B cell (primary cell): ENCODE measurements at regions not wholly inside any gene's neighbourhood (a gene's known extent, or its start where the extent isn't known, plus 50 kb on each side); places are given as distances from the start of the nearest gene placed in this dataset.

Experiments used
- ATAC-seq: fragments of 200-7000 bp; cut with Tn5 transposase; one replicate; pipeline ENCODE4 v1.10.0; 2021; ENCODE audit warnings: low read depth, mild to moderate bottlenecking, moderate number of reproducible peaks, moderate library complexity
- CTCF ChIA-PET: fragments of 350-600 bp; sonication (Branson Sonifier 250); formaldehyde crosslinking; loops from one replicate; lab custom pipeline; 2021; ENCODE audit warnings: antibody characterized with exemption, inconsistent platforms; lab: Charles Lee
- POLR2A ChIA-PET: fragments of 350-600 bp; sonication (Branson Sonifier 250); formaldehyde crosslinking; loops from one replicate; lab custom pipeline; 2021; ENCODE audit warnings: antibody characterized with exemption; lab: Charles Lee
- DNase-seq: peaks from one replicate; pipeline ENCODE4 v3.0.0; 2013
- H2AFZ ChIP-seq: 2 replicates; pipeline ENCODE4 v1.6.1; 2012; ENCODE audit warnings: mild to moderate bottlenecking, low read depth, low read length; ENCODE audit not compliant: insufficient read depth, poor library complexity, severe bottlenecking
- H3K27ac ChIP-seq, 2 donors: 1 replicate in 1 of 2; 2 replicates in 1 of 2; pipeline ENCODE4 v1.5.1; 2012 to 2013; ENCODE audit warnings: low read length in 2 of 2, mild to moderate bottlenecking in 2 of 2, moderate library complexity in 1 of 2
- H3K27me3 ChIP-seq, 4 experiments: fragments of 200-600 bp in 1 of 4; sonication (generic) in 1 of 4; replicated peaks in 1 of 4; 1 replicate in 2 of 4; 2 replicates in 2 of 4; pipeline versions ENCODE4 v1.6.1 to v1.7.0; 2013 to 2016; ENCODE audit warnings: low read length in 3 of 4, mild to moderate bottlenecking in 2 of 4, mixed read lengths in 1 of 4, moderate library complexity in 1 of 4; ENCODE audit not compliant: insufficient read depth in 4 of 4, control insufficient read depth in 3 of 4; ENCODE audit errors: control extremely low read depth in 1 of 4
- H3K36me3 ChIP-seq, 2 experiments: replicated peaks in 1 of 2; 1 replicate in 1 of 2; 2 replicates in 1 of 2; pipeline versions ENCODE4 v1.6.1 to v1.7.1; 2013; ENCODE audit warnings: low read length in 1 of 2; ENCODE audit not compliant: insufficient read depth in 2 of 2, control insufficient read depth in 1 of 2; ENCODE audit errors: control extremely low read depth in 1 of 2, extremely low read depth in 1 of 2
- H3K4me1 ChIP-seq, 2 donors: fragments of 200-600 bp in 1 of 2; sonication (generic) in 1 of 2; 1 replicate in 1 of 2; 2 replicates in 1 of 2; pipeline versions ENCODE4 v1.5.1 to v1.6.1; 2013 to 2017; ENCODE audit warnings: low read length in 2 of 2; ENCODE audit not compliant: control insufficient read depth in 2 of 2, insufficient read depth in 2 of 2
- H3K4me2 ChIP-seq: replicated peaks from 2 replicates; pipeline ENCODE3; 2012; ENCODE audit warnings: mild to moderate bottlenecking, low read depth, low read length; ENCODE audit not compliant: poor library complexity, severe bottlenecking
- H3K4me3 ChIP-seq, 5 experiments: fragments of 200-600 bp in 1 of 5; sonication (generic) in 1 of 5; 1 replicate in 3 of 5; 2 replicates in 2 of 5; pipeline versions ENCODE4 v1.5.1 to v1.7.0; 2011 to 2016; ENCODE audit warnings: low read length in 4 of 5, mild to moderate bottlenecking in 4 of 5, low read depth in 2 of 5, control low read depth in 1 of 5, moderate library complexity in 1 of 5; ENCODE audit not compliant: insufficient read depth in 1 of 5; ENCODE audit errors: control extremely low read depth in 1 of 5, extremely low read depth in 1 of 5
- H3K79me2 ChIP-seq: fragments of 200-600 bp; sonication (generic); one replicate; pipeline ENCODE4 v1.6.0; 2016; ENCODE audit warnings: low read length; ENCODE audit not compliant: control insufficient read depth, insufficient read depth
- H3K9ac ChIP-seq: fragments of 200-600 bp; sonication (generic); 2 replicates; pipeline ENCODE4 v1.6.1; 2017; ENCODE audit warnings: mild to moderate bottlenecking, low read length, moderate library complexity
- H3K9me3 ChIP-seq, 3 donors: one replicate each; pipeline versions ENCODE4 v1.6.1 to v1.7.1; 2013; ENCODE audit warnings: low read length in 2 of 3; ENCODE audit not compliant: control insufficient read depth in 2 of 3, insufficient read depth in 1 of 3; ENCODE audit errors: control extremely low read depth in 1 of 3
- H4K20me1 ChIP-seq: 2 replicates; pipeline ENCODE4 v1.6.0; 2012; ENCODE audit warnings: mild to moderate bottlenecking, low read length; ENCODE audit not compliant: insufficient read depth, control insufficient read depth, poor library complexity, severe bottlenecking
- H3K27ac Mint-ChIP-seq: one replicate; pipeline ENCODE4 v1.8.0; 2021; ENCODE audit warnings: mixed read lengths
- H3K27me3 Mint-ChIP-seq: one replicate; pipeline ENCODE4 v1.8.0; 2021; ENCODE audit warnings: mixed read lengths
- H3K4me1 Mint-ChIP-seq: one replicate; pipeline ENCODE4 v1.8.0; 2021; ENCODE audit warnings: mixed read lengths
- H3K4me3 Mint-ChIP-seq: one replicate; pipeline ENCODE4 v1.8.0; 2021; ENCODE audit warnings: mixed read lengths
- H3K9me3 Mint-ChIP-seq: one replicate; pipeline ENCODE4 v1.8.0; 2022; ENCODE audit warnings: mixed read lengths; ENCODE audit not compliant: insufficient read depth
- CTCF ChIP-seq: fragments of 200-600 bp; IDR thresholded peaks from one replicate; pipeline ENCODE4 v1.8.0; 2022; ENCODE audit warnings: antibody characterized with exemption, mild to moderate bottlenecking
- EZH2 ChIP-seq: IDR thresholded peaks from 2 replicates; pipeline ENCODE4 v1.6.1; 2012; ENCODE audit warnings: borderline replicate concordance, low read depth, mild to moderate bottlenecking, moderate library complexity, low read length; ENCODE audit not compliant: insufficient read depth, poor library complexity, severe bottlenecking
- WGBS: methylation state at CpG from one replicate; pipeline ENCODE4 v1.1.5; 2013; ENCODE audit warnings: missing lambda C conversion rate; ENCODE audit not compliant: insufficient coverage; 5-methylcytosine and 5-hydroxymethylcytosine counted together
- intact Hi-C: fragments of 100-400 bp; cut with micrococcal nuclease; formaldehyde crosslinking; loops from one replicate; pipeline ENCODE4 v1.10.0; 2022

- Histone ChIP-seq H3K4me3 (no peak overlapping the region), H3K36me3 (no peaks in the 10 kb centered on the region), H3K9me3 (no peaks in the 10 kb centered on the region), H4K20me1 (no peaks in the 10 kb centered on the region), H3K27ac (no peak overlapping the region), H3K4me1 (no peaks in the 10 kb centered on the region), H2AFZ (no peak overlapping the region), H3K79me2 (no peaks in the 10 kb centered on the region), H3K4me2 (no peak overlapping the region), H3K27me3 (no peaks in the 10 kb centered on the region), H3K9ac (no peak overlapping the region)
- CTCF ChIA-PET = no interaction called here
- intact Hi-C loops = no loop called here
- ATAC-seq (no peak), DNase-seq (no peak)
- Mint-ChIP-seq H3K27ac (no peak overlapping the region), H3K4me1 (peaks cover 4% of the 10 kb centered on the region), H3K27me3 (peaks cover 18% of the 10 kb centered on the region), H3K4me3 (no peak overlapping the region), H3K9me3 (peaks cover 7% of the 10 kb centered on the region)
- POLR2A ChIA-PET = no interaction called here
- 80% methylated on average over 2 of the region's 3 CpGs for WGBS
- TF ChIP-seq EZH2 (no peak), CTCF (no peak)
These were observed 114.4 kb upstream of the RAB3GAP2 start for GRCh38 chr1:220386494-220387195.

- peaks cover 7% of the 10 kb centered on the region for H3K9me3 Mint-ChIP-seq
- no peak overlapping the region for H3K4me3 Mint-ChIP-seq
- ChIA-PET CTCF (no interaction called here), POLR2A (no interaction called here)
- H4K20me1 ChIP-seq = no peaks in the 10 kb centered on the region
- no peak for ATAC-seq
- peaks cover 12% of the 10 kb centered on the region for H3K27me3 Mint-ChIP-seq
- WGBS = no CpG with 5 or more reads among the region's 1 CpG
- DNase-seq = no peak
- H2AFZ ChIP-seq = no peak overlapping the region
- H3K36me3 ChIP-seq = no peaks in the 10 kb centered on the region
- no peak overlapping the region for H3K9ac ChIP-seq
- peaks cover 6% of the 10 kb centered on the region for H3K4me1 Mint-ChIP-seq
- intact Hi-C loops = no loop called here
- H3K27ac ChIP-seq = no peak overlapping the region
- H3K79me2 ChIP-seq = no peaks in the 10 kb centered on the region
- H3K9me3 ChIP-seq = no peaks in the 10 kb centered on the region
- H3K27ac Mint-ChIP-seq = no peak overlapping the region
- no peak for TF ChIP-seq CTCF
- no peak for TF ChIP-seq EZH2
- no peak overlapping the region for H3K4me3 ChIP-seq
- no peak overlapping the region for H3K4me2 ChIP-seq
- no peaks in the 10 kb centered on the region for H3K27me3 ChIP-seq
- no peaks in the 10 kb centered on the region for H3K4me1 ChIP-seq
These were observed 112.9 kb upstream of the RAB3GAP2 start for GRCh38 chr1:220385158-220385557.
